ENCODE measurements at regions not wholly inside any gene's neighbourhood (a gene's known extent, or its start where the extent isn't known, plus 50 kb on each side); places are given as distances from the start of the nearest gene placed in this dataset.

- H2AFZ ChIP-seq (ENCODE audit: low read length) = no peak overlapping the region
- TF ChIP-seq CTCF (IDR thresholded peaks at IDR 0.05; ENCODE audit: low read length) (no peak), EZH2phosphoT487 (IDR thresholded peaks at IDR 0.05; ENCODE audit: low read length) (no peak), EZH2 (optimal IDR thresholded peaks at IDR 0.05; ENCODE audit: low read depth, low read length) (no peak)
- no peak overlapping the region for H3K4me3 ChIP-seq (ENCODE audit: low read length)
- no peaks in the 10 kb centered on the region for H3K4me1 ChIP-seq (ENCODE audit: low read length)
- no peaks in the 10 kb centered on the region for H3K27me3 ChIP-seq (replicated peaks; ENCODE audit: insufficient read depth, low read length)
- no peaks in the 10 kb centered on the region for H3K9me3 ChIP-seq (replicated peaks; ENCODE audit: insufficient read depth, low read length)
- no peak overlapping the region for H3K27ac ChIP-seq (ENCODE audit: low read length)
- no peak for DNase-seq
- H3K79me2 ChIP-seq (ENCODE audit: low read length) = no peaks in the 10 kb centered on the region
- no peaks in the 10 kb centered on the region for H4K20me1 ChIP-seq (ENCODE audit: insufficient read depth, low read length)
- H3K36me3 ChIP-seq (replicated peaks; ENCODE audit: insufficient read depth, low read length) = no peaks in the 10 kb centered on the region
- H3F3A ChIP-seq (ENCODE audit: insufficient read depth, low read length) = no peaks in the 10 kb centered on the region
- H3K4me2 ChIP-seq (ENCODE audit: low read depth, low read length) = no peak overlapping the region
- no peaks in the 10 kb centered on the region for H3K9me2 ChIP-seq (replicated peaks; ENCODE audit: insufficient read depth, low read length)
- no peak overlapping the region for H3K9ac ChIP-seq (ENCODE audit: low read length)
Measured at GRCh38 chr1:189821833-189822232, 655.8 kb downstream of the BRINP3 start.

GRCh38 chr1:189834813-189835212 is 642.9 kb downstream of the BRINP3 start:
- no peak overlapping the region for H2AFZ ChIP-seq (ENCODE audit: low read length)
- TF ChIP-seq EZH2phosphoT487 (IDR thresholded peaks at IDR 0.05; ENCODE audit: low read length) = no peak
- no peak for TF ChIP-seq EZH2 (optimal IDR thresholded peaks at IDR 0.05; ENCODE audit: low read depth, low read length)
- TF ChIP-seq CTCF (IDR thresholded peaks at IDR 0.05; ENCODE audit: low read length) = no peak

GRCh38 chr1:189847613-189848012 is 630.1 kb downstream of the BRINP3 start:
- Histone ChIP-seq H2AFZ (ENCODE audit: low read length) (no peak overlapping the region), H3K4me1 (ENCODE audit: low read length) (no peaks in the 10 kb centered on the region), H3K9me3 (replicated peaks; ENCODE audit: insufficient read depth, low read length) (no peaks in the 10 kb centered on the region), H3K79me2 (ENCODE audit: low read length) (no peaks in the 10 kb centered on the region), H4K20me1 (ENCODE audit: insufficient read depth, low read length) (no peaks in the 10 kb centered on the region), H3K36me3 (replicated peaks; ENCODE audit: insufficient read depth, low read length) (no peaks in the 10 kb centered on the region), H3F3A (ENCODE audit: insufficient read depth, low read length) (no peaks in the 10 kb centered on the region), H3K9ac (ENCODE audit: low read length) (no peak overlapping the region), H3K4me3 (ENCODE audit: low read length) (no peak overlapping the region), H3K4me2 (ENCODE audit: low read depth, low read length) (no peak overlapping the region), H3K27me3 (replicated peaks; ENCODE audit: insufficient read depth, low read length) (no peaks in the 10 kb centered on the region), H3K27ac (ENCODE audit: low read length) (no peak overlapping the region), H3K9me2 (replicated peaks; ENCODE audit: insufficient read depth, low read length) (no peaks in the 10 kb centered on the region)
- TF ChIP-seq EZH2phosphoT487 (IDR thresholded peaks at IDR 0.05; ENCODE audit: low read length) (no peak), EZH2 (optimal IDR thresholded peaks at IDR 0.05; ENCODE audit: low read depth, low read length) (no peak), CTCF (IDR thresholded peaks at IDR 0.05; ENCODE audit: low read length) (no peak)
- no peak for DNase-seq

More at GRCh38 chr1:189834813-189835212, 642.9 kb downstream of the BRINP3 start:
- H3K4me2 ChIP-seq (ENCODE audit: low read depth, low read length) = no peak overlapping the region
- H3F3A ChIP-seq (ENCODE audit: insufficient read depth, low read length) = no peaks in the 10 kb centered on the region
- H4K20me1 ChIP-seq (ENCODE audit: insufficient read depth, low read length) = no peaks in the 10 kb centered on the region
- H3K4me3 ChIP-seq (ENCODE audit: low read length) = no peak overlapping the region
- no peaks in the 10 kb centered on the region for H3K36me3 ChIP-seq (replicated peaks; ENCODE audit: insufficient read depth, low read length)
- H3K27me3 ChIP-seq (replicated peaks; ENCODE audit: insufficient read depth, low read length) = no peaks in the 10 kb centered on the region
- DNase-seq = no peak
- H3K79me2 ChIP-seq (ENCODE audit: low read length) = no peaks in the 10 kb centered on the region
- H3K4me1 ChIP-seq (ENCODE audit: low read length) = no peaks in the 10 kb centered on the region
- H3K9ac ChIP-seq (ENCODE audit: low read length) = no peak overlapping the region
- no peaks in the 10 kb centered on the region for H3K9me2 ChIP-seq (replicated peaks; ENCODE audit: insufficient read depth, low read length)
- H3K9me3 ChIP-seq (replicated peaks; ENCODE audit: insufficient read depth, low read length) = no peaks in the 10 kb centered on the region
- no peak overlapping the region for H3K27ac ChIP-seq (ENCODE audit: low read length)

Measured in MM.1S (cell line).